ENCODE measurements at regions not wholly inside any gene's neighbourhood (a gene's known extent, or its start where the extent isn't known, plus 50 kb on each side); places are given as distances from the start of the nearest gene placed in this dataset.
A peak's percentile ranks its signal among the peaks of the same experiment; 100 is the strongest.

- DNase-seq (ENCODE audit: unreplicated experiment): no peak
- TF ChIP-seq CTCF (IDR thresholded peaks at IDR 0.05; ENCODE audit: unreplicated experiment): no peak
- Mint-ChIP-seq H3K9me3 (ENCODE audit: unreplicated experiment) (peaks cover 14% of the 10 kb centered on the region), H3K27me3 (ENCODE audit: insufficient read depth, unreplicated experiment) (no peaks in the 10 kb centered on the region), H3K4me3 (ENCODE audit: unreplicated experiment) (no peak overlapping the region), H3K36me3 (ENCODE audit: insufficient read depth, unreplicated experiment) (no peaks in the 10 kb centered on the region), H3K27ac (ENCODE audit: low read depth, unreplicated experiment) (no peak overlapping the region), H3K4me1 (ENCODE audit: insufficient read depth, unreplicated experiment) (peaks cover 5% of the 10 kb centered on the region)
- intact Hi-C loops (cut with micrococcal nuclease): no loop called here
- ChIA-PET POLR2A (interaction anchor here (1.1 kb wide), 1 partner anchor 12 kb away, joined by 3 read pairs; no protein-coding TSS in a partner anchor), CTCF (interaction anchor here (1.1 kb wide), 2 partner anchors 10 to 11 kb away, joined by 3 to 4 read pairs; no protein-coding TSS in a partner anchor)
- BruUV-seq (replicated peaks): no TSS peak
Measured at GRCh38 chr4:128373628-128374027, 86.0 kb upstream of the PGRMC2 start.

- intact Hi-C loops (cut with micrococcal nuclease): no loop called here
- ChIA-PET CTCF (interaction anchor here (0.6 kb wide), 1 partner anchor 297 kb away, joined by 3 read pairs; no protein-coding TSS in a partner anchor), POLR2A (no interaction called here)
- DNase-seq (ENCODE audit: unreplicated experiment): no peak
- no peak for TF ChIP-seq CTCF (IDR thresholded peaks at IDR 0.05; ENCODE audit: unreplicated experiment)
- no peak overlapping the region for H3K27ac Mint-ChIP-seq (ENCODE audit: low read depth, unreplicated experiment)
- H3K36me3 Mint-ChIP-seq (ENCODE audit: insufficient read depth, unreplicated experiment): peaks cover 2% of the 10 kb centered on the region
- no TSS peak for BruUV-seq (replicated peaks)
- H3K4me1 Mint-ChIP-seq (ENCODE audit: insufficient read depth, unreplicated experiment): peaks cover 5% of the 10 kb centered on the region
- no peak overlapping the region for H3K4me3 Mint-ChIP-seq (ENCODE audit: unreplicated experiment)
- no peaks in the 10 kb centered on the region for H3K27me3 Mint-ChIP-seq (ENCODE audit: insufficient read depth, unreplicated experiment)
- peaks cover 7% of the 10 kb centered on the region for H3K9me3 Mint-ChIP-seq (ENCODE audit: unreplicated experiment)
Measured at GRCh38 chr4:128371876-128372275, 84.3 kb upstream of the PGRMC2 start.

- no peak for DNase-seq (ENCODE audit: unreplicated experiment)
- H3K27me3 Mint-ChIP-seq (ENCODE audit: insufficient read depth, unreplicated experiment): no peaks in the 10 kb centered on the region
Measured at GRCh38 chr4:128371001-128371777, 83.6 kb upstream of the PGRMC2 start.

More at GRCh38 chr4:128371001-128371777, 83.6 kb upstream of the PGRMC2 start:
- TF ChIP-seq CTCF (IDR thresholded peaks at IDR 0.05; ENCODE audit: unreplicated experiment): no peak
- intact Hi-C loops (cut with micrococcal nuclease): no loop called here
- no TSS peak for BruUV-seq (replicated peaks)
- ChIA-PET CTCF (no interaction called here), POLR2A (no interaction called here)
- H3K4me3 Mint-ChIP-seq (ENCODE audit: unreplicated experiment): no peak overlapping the region
- H3K4me1 Mint-ChIP-seq (ENCODE audit: insufficient read depth, unreplicated experiment): peaks cover 5% of the 10 kb centered on the region
- peaks cover 7% of the 10 kb centered on the region for H3K9me3 Mint-ChIP-seq (ENCODE audit: unreplicated experiment)
- peaks cover 6% of the 10 kb centered on the region for H3K36me3 Mint-ChIP-seq (ENCODE audit: insufficient read depth, unreplicated experiment)
- H3K27ac Mint-ChIP-seq (ENCODE audit: low read depth, unreplicated experiment): peak overlapping the region; percentile 80

All from MCF 10A (cell line).